SK-MEL-5 (cell line): ENCODE measurements at regions not wholly inside any gene's neighbourhood (a gene's known extent, or its start where the extent isn't known, plus 50 kb on each side); places are given as distances from the start of the nearest gene placed in this dataset.

Experiments
- DNase-seq: peaks from one replicate; pipeline ENCODE4 v3.0.0-alpha.2; 2016; ENCODE audit warnings: low read depth, low spot score
- in situ Hi-C: cut with HindIII; loops from 2 replicates; pipeline ENCODE4 v1.10.0; 2016; ENCODE audit warnings: low sequenced_read_pairs, high pct_unique_total_duplicates, low pct_unique_long_range_greater_than_20kb

DNA sequence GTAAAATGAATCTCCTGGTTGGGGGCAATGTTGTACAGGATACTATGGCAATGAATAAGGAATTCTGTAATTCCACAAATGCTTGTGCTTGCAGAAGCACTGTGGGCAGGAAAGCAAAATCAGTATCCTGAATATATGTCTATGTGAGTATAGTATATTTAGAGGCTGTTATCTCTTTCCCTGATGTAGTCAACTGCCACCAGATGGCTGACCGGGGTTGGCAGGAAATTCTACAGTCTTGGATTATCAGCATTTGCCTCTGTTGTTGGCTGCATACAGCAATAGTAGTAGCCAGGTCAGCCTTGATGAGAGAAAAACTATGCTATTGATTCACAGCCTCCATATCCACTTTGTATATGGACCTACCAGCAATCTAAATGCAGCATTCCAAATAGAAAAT lies 425.1 kb upstream of the JAG1 start:
- DNase-seq, result peak; percentile 64
- in situ Hi-C loops, result no loop called here

DNA sequence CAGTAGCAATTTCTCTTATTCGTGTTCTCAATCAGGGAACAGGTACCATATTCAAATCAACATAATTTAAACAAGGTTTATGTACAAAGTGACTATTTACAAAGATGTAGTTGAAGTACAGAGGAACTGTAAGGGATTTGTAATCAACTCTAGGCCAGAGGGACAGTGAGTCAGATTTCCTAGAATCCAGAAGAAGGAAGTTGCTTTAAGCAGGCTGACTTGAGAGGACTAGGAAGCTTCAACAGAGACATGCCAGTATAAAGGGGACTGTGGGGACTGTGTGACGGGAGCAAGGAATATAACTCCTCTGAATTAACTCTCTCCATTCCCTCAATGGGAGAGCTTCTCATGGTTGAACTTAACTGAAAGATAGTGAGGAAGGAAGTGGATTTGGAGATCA lies 427.4 kb upstream of the JAG1 start:
- in situ Hi-C loops, result no loop called here
- no peak for DNase-seq

DNA sequence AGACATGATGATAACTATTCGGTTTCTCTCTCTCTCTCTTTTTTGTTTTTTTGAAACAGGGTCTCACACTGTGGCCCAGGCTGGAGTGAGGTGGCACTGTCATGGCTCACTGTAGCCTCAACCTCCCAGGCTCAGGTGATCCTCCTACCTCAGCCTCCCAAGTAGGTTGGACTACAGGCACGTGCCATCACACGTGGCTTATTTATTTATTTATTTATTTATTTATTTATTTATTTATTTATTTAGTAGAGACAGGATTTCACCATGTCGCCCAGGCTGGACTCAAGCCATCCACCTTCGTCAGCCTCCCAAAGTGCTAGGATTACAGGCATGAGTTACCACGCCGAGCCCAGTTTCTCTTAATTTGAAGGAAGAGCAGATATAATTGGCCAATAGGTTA lies 427.9 kb upstream of the JAG1 start:
- no peak for DNase-seq
- in situ Hi-C loops, result no loop called here

DNA sequence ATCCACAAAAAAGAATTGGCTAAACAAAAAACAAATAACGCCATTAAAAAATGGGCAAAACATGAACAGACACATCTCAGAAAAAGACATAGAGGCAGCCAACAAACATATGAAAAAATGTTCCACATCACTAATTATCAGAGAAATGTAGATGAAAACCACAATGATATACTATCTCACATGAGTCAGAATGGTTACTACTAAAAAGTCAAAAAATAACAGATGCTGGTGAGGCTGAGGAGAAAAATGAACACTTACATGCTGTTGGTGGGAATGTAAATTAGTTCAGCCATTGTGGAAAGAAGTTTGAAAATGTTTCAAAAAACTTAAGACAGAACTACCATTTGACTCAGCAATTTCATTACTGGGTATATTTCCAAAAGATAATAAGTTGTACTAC lies 430.1 kb upstream of the JAG1 start:
- in situ Hi-C loops, result no loop called here
- DNase-seq, result no peak

DNA sequence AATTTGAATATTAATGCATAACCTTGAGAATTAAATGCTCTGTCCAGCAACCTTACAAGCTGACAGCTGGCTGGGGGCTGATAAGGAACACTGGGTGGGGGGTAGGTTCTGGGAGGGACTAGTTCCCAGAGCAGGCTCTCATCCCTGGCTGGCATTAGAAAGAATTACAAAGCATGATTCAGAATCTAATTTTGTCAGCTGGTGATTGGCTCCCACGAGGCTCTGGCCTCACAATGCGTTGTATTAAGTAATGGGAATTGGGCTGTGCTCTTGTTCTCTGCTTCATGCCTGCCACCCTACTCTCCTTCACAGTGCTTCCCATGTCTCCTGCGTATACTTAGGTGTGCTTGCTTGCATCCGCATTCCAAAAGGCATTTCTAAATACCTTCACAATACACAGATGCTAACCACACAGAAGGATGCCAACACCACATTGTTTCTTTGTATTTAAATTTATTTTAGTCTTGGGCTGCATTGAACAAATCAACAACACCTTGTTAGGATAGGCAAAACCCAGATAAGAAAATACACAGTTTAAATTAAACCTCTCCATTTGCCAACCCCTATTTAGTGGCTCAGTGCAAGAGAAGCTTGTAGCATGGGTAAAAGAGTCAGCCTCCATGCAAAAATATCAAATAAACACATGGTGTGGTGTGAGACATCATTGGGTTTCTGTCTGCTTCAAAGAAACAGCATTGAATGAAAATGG lies 434.5 kb upstream of the JAG1 start:
- peak; percentile 77 for DNase-seq
- in situ Hi-C loops, result no loop called here

DNA sequence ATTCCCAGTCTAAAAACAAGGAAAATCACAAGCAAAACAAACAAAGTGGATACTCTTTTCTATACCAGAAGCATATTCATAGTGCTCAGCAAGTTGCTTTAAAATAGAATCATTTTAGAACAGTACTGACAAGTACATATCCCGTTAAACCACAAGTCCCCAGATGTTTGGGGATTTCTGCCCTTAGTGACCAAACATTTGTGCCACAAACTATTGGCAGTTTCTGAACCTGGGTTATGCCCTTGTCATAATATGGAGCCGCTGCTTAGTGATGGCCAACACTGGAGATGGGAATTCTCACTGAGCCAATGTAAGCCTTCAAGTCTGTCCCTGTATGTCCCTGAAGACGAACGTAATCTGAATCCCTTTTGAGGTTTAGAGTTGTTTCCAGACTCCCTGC lies 436.7 kb upstream of the JAG1 start:
- in situ Hi-C loops, result no loop called here
- DNase-seq, result no peak

DNA sequence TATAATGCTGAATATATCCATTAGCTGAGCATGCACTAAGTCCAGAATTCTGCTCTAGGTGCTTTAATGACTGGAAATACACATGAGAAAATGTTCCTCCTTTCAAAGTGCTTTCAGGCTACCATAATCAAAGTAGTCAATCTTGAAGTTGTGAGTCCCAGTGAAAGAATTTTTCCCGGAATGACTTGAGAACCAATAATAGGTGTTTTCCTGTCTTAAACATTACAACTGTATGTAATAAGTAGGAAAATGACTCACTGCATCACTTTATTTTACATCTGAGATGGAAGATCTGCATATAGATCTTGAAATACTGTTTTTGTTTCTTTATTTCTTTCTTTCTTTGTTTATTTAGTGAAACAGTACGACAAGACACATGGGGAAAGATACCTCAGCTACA lies 437.4 kb upstream of the JAG1 start:
- in situ Hi-C loops, result no loop called here
- DNase-seq, result no peak

DNA sequence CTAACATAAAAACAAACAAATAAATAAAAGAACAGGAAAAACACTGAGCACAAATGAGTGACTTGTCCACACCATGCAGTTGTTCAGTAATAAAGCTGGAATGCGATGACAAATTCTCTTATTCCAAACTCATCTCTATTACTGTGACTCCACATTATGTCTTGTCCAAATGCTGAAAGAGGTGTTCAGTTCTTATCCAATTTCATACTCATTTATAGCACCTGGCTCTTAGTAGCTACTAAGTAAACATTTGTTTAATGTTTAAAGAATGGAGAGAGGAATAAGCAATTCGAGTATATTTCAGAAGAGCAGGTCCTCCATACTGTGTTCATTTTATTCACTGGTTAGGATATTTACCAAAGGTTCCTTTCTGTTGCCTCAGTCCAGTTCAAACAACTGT lies 439.0 kb upstream of the JAG1 start:
- no peak for DNase-seq
- in situ Hi-C loops, result no loop called here

DNA sequence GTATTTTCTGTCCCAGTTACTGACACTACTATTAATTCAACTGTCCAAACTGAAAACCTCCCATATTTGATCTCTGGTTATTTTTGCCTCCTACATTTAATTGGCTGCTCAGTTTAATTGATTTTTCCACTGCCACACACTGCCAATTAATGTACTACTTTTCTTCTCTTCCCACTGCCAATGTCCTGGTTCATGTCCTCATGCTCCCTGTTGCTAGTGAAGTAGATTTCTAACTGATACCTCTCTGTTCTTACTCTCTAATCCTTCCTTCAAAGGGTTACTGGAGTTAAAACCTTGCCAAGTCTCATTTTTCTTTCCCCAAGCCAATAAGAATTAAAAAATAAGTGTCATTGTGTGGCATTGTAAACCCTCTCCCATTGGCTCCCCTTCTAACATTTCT lies 440.6 kb upstream of the JAG1 start:
- in situ Hi-C loops, result no loop called here
- DNase-seq, result no peak

DNA sequence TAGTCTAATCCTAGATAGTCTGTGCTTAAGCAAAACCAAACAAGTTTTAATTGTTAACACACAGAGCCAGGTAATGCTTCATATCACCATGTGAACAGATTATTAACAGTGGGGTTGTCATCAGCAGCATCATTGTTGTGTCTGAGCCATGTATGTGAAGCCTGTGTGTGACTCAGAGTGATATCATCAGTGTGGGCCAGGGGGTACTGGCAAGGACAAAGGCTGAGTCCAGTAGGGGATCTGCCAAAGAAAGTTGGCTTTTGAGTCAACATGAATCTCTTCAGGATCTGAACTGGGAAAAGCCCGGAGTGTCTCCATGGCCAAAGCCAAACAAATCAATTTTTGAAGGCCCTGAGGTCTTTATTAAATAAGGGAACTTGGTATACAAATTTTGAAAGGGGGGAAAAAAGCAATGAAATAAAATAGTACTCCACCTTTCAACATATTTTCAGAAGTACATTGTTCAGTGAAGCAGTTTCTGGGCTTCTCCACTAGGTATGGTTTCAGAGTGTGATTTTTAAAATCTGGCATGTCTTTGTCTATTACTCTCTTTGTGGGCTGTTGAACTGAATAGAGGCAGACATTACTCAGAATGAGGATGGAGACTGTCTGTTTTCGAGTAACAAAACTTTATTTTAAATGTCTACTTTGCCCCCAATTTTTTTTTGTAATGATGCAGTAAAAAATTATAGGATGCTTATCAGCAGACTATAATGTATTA lies 444.2 kb upstream of the JAG1 start:
- no peak for DNase-seq

DNA sequence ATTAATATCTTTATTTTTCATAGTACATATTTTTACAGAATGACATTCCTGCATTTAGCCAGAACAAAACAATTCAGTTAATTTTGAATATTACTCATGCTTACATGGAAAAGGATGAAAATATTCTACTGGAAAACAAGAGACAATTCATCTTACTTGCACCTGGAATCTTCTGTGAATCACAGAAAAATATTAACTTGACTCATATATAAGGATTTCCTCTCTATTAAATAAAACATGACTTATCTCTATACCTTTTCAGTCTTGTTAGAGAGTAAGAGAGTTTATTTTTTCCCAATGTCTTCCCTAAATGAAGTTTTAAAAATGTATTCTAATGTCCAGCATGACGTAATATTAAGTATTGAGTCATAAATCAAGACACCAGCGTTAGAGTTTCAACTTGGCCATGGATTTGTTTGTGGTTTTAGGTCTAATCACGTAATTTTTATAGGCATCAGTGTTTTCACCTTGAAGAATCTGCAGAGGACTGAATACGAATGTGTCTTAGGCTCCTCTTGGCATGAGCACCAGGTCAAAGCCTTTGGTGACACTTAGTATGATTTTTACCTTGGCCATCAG lies 445.1 kb upstream of the JAG1 start:
- DNase-seq, result no peak
- in situ Hi-C loops, result no loop called here

More for the DNA sequence above, 444.2 kb upstream of the JAG1 start:
- in situ Hi-C loops, result no loop called here

DNA sequence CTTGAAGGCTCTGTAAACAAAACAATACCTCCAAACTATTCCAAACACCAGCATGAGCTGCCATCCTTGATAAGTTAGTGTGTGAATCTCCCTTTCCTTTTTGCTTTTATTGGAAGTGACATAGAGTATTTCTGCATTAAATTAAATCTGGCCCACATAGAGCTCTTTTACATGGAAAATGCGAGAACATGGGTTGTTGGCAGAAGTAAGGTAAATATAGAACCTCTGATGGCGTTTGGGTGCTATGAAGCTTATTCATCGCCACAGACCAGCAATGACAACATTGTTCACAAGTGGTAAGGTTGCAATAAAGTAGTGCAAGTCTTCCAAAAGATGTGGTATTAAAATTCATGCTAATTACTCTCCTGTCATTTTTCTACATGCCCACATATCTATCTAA lies 445.8 kb upstream of the JAG1 start:
- in situ Hi-C loops, result no loop called here
- no peak for DNase-seq

DNA sequence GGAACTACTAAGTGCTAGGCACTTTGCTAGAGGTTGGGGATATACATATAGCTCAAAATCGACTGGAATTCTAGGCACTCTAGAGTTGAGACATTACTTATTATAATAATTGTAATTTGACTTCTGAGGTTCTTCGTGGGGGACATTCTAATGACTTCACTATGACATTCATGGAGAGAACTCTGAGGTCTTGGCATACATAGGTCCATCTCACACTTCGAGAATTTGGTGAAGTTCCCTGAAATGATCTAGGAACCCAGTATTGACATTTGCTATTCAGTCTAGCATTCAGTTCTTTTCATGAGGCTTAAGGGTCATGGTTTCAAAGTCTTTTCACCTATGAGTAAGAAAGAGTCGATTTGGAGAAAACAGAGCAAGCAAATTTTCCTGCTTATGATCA lies 446.6 kb upstream of the JAG1 start:
- in situ Hi-C loops, result no loop called here
- DNase-seq, result no peak

DNA sequence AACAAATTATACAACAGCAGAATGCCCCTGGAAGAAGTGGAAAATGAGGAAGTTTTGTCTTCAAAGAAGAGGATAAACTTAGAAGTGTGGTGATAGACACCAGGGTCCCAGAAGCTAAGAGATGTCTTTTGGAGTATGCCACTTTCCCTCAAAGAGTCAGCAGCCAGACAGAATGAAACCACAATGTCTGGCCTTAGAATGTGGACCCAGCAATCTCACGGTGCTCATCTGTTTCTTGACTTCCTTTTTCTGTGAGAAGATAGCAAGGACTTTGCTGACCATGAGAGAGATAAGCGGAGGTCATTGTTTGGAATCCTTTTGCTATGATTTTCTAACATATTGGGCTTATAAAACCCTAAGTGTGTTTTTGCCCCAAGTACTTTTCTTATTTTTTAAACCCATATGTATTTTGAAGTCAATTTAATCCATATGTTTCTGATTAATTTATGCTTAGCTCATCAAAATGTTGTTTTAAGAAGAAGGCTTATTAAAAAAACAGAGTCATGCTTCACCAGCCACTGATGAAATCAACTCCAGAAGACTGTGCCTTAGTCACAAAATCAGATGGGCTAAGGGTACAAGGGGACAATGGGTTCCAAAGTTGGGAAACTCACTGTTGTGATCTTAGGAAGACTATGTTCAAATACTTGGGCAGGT lies 451.2 kb upstream of the JAG1 start:
- in situ Hi-C loops, result no loop called here
- DNase-seq, result no peak

DNA sequence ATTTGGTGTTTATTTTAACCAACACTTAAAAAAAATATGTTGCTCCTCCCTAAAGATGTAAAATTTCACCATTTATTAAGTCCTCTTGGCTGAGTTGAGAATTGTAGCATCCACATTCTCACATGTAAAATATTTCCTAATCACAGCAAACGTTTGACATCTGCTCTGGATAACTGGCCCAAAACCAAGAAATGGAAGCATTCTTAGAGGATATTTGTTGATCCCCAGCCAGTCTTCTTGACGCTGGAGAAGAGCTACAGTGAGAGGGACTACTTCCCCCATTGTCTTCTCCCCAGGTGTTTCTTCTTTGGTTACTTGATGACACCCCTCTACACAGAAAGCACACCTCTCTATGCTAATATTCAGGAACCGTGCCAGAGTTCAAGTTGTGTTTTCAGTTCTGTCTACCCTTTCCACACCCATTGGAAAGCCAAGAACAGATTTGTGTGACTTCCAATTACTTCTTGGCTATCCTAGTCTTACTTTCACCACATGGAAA lies 454.5 kb upstream of the JAG1 start:
- in situ Hi-C loops, result no loop called here
- no peak for DNase-seq

DNA sequence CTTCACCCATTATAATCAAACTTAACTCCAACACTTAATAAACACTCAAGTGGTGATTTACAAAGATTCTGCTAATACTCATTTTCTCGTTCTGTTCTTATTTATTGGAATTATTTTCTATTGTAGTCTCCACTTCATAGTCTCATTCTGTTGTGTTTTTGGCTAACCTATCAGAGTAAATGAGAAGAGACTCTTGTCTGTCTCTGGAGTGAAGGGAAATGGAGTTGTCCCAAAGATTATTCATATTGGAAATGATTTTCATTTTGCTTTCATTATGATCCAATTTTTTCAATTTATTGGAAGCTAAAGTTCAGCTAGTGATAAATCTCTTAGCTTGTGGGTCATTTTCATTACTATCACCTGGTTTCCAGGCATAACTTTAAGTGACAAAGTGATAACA lies 454.9 kb upstream of the JAG1 start:
- in situ Hi-C loops, result no loop called here
- no peak for DNase-seq

DNA sequence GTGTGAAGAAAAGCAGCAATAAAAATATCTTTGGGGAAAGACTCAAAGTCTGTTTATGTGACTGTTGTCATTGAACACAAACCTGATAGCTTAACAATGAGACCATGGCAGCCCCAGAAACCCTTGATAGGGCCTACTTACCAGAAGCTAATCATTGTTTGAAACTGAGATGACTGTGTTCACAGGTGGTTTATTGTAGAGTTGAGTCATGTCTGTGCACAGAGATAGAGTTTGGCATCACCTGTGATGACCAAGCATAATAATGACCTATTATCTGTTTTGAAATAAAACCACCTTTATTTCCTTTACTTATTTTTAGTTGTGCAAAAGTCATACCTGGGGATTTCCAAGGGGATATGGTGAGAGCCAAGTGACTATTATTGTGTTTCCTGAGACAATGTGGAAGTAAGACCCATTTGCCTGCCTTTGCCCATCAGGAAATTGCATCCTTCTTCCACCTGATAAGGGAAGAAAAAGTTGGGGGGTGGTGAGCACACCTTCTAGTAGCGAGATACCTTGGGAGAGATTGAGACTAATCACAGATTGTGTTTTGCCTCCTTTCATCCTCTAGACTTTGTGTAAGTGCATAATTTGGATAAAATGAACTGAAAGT lies 456.9 kb upstream of the JAG1 start:
- DNase-seq, result no peak
- in situ Hi-C loops, result no loop called here

DNA sequence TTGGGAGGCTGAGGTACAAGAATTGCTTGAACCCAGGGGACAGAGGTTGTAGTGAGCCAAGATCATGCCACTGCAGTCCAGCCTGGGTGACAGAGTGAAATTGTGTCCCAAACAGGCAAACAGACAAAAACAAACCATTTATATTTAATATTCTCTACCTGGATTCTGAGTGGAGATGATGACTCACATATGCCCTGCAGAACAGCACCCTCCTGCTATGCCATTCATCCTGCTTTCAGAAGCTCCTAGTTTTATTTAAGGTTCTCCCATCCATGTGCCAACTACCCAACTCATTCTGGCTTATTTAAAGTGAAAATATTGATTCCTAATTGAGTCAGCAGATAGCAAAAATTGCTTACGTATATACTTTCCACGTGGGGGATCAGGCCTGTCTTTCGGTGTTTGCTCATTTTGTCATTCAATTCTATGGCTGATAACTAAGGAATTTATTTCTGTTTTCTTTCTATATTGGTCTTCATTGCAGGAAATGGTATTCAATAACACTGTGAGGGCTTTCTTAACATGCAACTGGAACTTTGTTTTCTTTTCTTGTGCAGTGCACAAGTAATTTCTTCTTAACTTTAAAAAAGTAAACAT lies 459.1 kb upstream of the JAG1 start:
- in situ Hi-C loops, result no loop called here
- DNase-seq, result no peak
